ENCODE measurements at regions not wholly inside any gene's neighbourhood (a gene's known extent, or its start where the extent isn't known, plus 50 kb on each side); places are given as distances from the start of the nearest gene placed in this dataset.

DNA sequence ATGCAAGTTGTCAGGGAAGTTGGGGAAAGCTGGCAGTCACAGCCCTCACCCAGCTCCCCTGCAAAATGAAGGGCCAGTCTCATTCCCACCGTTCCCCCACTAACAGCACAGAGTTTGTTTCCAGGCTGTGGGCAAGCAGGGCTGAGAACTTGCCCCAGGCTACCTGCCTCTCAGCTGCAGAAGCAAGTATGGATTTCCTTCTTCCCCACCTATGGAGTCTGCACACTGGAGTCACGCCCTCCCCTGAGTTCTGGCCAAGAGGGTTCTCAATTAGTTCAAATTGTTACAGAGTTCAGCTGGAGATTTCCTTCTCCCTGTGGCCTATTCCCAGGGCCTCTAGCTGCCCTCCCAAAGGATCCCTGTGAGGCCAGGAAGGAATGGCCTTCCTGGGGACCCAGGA lies 90.1 kb upstream of the ATP11B start:
- TF ChIP-seq EZH2 (IDR thresholded peaks at IDR 0.05; ENCODE audit: insufficient read depth, poor library complexity, severe bottlenecking), result no peak
- no peak for TF ChIP-seq EZH2phosphoT487 (IDR thresholded peaks at IDR 0.05; ENCODE audit: insufficient read depth, low read depth)

Data from GM23248 (cell line).